Left kidney (tissue), 1 donor: ENCODE measurements at regions not wholly inside any gene's neighbourhood (a gene's known extent, or its start where the extent isn't known, plus 50 kb on each side); places are given as distances from the start of the nearest gene placed in this dataset.
"Not testable (repeated sequence)": the region's sequence is repeated elsewhere in the genome, so short reads cannot be mapped to it uniquely, and the experiment has no call there.

Source experiments
- DNase-seq: peaks from one replicate; pipeline ENCODE4 v3.0.0-alpha.2; 2013

DNA sequence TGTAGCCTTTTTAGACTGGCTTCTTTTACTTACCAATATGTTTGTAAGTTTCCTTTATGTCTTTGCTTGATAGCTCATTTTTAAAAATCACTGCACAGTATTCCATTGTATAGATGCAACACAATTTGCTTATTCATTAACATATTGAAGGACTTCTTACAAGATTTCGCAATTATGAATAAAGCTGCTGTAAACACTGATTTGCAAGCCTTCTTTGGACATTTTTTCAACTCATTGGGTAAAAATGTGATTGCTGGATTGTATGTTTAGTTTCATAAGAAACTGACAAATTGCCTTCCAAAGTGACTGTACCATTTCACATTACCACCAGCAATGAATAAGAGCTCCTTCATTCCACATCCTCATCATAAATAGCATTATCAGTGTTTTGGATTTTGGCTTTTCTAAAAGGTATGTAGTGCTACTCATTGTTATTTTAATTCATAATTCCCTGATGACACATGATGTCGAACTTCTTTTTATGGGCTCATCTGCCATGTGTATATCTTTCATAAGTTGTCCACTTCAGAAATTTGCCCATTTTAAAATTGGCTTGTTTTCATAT lies 80.7 kb downstream of the TFAP2B start:
- DNase-seq, result no peak

DNA sequence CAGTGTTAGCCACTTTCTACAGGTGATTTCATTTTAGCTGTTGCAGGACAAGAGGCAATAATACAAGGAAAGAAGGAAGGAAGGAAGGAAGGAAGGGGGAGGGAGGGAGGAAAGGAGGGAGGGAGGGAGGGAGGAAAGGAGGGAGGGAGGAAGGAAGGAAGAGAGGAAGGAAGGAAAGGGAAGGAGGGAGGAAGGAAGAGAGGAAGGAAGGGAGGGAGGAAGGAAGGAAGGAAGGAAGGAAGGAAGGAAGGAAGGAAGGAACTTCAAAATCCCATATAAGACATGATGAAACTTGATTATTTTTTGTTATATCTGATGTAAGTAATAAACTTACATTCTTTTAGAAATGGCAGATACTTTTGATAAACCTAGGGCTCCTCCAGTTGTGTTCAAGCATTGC lies 83.6 kb downstream of the TFAP2B start:
- DNase-seq, result no peak

DNA sequence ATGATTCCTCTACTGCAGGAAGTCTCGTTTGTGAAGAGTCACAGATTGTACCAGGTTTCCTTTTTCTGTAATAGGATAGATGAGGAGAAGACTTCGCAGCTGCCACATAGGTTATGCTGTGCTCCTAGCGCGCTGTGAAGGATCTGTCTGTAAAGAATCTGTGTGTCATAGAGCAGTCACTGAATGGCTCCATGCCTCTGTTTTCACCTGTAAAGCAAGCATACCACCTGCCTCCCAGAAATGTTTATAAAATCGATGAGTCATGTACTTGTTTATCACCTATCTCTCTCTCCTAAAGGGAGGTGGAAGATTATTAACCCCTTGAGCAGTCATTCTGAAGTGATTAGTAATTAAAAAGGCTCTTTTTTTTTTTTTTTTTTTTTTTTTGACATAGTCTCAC lies 86.6 kb downstream of the TFAP2B start:
- no peak for DNase-seq

DNA sequence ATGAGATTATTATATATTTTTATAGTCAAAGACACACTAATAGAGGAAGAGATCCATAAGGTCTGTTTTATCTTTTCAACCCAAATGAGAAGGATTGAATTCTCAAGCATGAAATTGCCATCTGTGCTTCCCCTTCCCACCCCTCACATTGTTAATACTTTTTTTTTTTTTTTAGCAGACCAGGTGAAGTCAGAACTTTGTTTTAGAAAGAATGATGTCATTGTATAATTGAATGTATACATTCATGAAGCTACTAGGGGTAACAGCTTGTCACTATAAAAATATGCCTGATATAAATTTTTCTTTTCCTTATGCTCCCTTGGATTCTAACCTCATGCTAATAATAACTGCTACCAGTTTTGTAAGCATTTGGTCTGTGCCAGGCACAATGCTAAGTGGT lies 88.9 kb downstream of the TFAP2B start:
- no peak for DNase-seq

DNA sequence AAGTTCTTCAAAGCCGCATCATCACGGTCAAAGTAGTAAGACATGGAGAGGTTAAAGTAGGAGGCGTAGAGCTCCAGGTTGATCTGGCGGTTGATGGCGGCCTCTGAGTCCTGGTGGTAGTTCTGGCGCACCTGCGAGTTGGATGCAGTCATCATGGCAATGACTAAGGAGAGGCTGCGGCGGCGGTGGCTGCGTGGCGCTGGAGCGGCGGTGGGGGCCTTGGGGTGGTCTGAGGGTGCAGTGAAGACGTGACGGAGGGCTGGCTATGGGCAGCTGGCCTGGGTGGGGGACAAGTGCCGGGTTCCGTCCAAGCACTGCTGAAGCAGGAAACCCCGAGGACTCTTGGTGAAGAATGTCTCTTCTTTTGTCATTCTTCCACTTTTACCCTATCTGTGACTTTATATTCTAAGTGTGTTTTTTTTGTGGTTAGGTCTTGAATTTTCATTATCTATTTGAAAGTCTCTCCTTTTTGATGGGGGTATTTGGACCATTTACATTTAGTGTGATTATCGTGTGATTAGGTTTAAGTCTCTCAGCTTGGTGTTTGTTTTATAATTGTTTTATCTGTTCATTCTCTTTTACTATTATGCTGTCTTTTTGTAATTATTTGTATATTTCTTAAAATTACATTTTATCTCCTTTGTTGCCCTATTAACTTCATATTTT lies 94.6 kb downstream of the TFAP2B start:
- no peak for DNase-seq

DNA sequence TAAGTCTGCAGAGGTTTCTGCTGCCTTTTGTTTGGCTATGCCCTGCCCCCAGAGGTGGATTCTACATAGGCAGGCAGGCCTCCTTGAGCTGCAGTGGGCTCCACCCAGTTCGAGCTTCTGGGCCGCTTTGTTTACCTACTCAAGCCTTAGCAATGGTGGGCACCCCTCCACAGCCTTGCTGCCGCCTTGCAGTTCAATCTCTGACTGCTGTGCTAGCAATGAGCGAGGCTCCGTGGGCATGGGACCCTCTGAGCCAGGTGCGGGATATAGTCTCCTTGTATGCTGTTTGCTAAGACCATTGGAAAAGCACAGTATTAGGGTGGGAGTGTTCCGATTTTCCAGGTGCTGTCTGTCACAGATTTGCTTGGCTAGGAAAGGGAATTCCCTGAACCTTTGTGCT lies 102.7 kb downstream of the TFAP2B start:
- DNase-seq, result not testable (repeated sequence)

DNA sequence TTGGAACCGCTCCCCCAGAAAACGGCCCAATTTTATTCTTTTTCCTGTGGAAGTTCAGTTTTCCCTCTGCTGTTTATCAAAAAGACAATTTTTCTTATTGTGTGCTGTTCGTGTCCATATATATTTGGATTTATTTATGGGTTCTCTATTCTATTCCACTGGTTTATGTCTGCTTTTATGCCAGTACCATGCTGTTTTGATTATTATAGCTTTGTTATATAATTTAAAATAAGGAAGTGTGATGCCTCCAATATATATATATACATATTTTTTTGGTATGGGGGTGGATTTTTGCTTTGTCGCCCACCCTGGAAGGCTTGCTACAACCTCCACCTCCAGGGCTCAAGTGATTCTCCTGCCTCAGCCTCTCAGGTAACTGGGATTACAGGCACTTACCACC lies 103.3 kb downstream of the TFAP2B start:
- no peak for DNase-seq

DNA sequence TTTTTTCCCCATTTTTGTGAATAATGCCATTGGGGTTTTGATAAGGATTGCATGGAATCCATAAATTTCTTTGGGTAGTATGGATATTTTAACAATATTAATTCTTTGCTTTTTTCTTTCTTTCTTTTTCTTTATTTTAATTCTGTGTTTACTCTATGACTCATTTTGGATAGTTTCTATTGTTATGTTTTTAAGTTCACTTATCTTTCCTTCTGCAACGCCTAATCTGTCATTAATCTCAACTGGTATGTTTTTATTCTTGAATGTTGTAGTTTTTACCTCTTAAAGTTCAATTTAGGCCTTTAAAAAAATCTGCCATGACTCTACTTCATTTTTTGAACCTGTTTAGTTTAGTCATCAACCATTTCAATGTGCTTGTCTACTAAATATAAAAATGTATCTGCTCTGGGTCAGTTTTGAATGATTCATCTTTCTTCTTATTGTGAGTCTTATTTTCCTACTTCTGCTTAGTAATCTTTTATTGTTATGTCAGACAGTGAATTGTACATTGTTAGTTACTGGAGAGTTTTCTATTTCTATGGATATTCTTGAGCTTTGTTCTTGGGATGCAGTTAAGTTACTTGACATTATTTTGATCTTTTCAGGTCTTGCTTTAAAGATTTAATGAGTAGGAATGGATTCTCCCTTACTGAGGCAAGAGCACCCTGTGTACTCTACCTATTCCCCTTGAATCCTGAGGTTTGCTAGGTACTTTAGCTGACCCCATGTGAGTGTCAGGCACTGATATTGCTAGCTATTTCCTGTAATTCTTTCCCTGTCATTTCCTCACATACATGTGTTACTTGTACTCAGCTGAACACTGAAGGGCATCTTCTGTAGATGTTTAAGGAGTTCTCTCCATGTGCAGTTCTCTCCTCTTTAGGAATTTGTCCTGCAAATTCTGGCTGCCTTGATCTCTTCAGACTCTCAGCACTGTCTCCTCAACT lies 104.2 kb downstream of the TFAP2B start:
- no peak for DNase-seq

DNA sequence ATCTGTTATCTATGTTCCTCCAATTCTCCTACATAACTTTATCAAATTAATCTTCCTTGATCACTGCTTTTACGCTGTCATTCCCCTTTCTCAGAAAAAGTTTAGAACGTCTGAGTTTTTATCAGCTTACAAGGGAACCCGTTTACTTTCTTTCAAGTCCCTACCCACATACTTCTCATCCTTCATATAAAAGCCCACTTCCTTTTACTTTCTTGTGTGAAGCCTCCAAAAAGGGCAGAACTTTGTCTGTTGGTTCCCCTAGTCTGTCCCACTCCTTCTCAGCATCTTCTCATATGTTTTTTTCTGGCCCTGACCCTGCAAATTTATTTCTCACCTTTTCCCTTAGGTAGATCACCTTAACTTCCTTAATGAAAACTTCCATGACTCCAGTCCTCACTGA lies 106.1 kb downstream of the TFAP2B start:
- DNase-seq, result no peak

DNA sequence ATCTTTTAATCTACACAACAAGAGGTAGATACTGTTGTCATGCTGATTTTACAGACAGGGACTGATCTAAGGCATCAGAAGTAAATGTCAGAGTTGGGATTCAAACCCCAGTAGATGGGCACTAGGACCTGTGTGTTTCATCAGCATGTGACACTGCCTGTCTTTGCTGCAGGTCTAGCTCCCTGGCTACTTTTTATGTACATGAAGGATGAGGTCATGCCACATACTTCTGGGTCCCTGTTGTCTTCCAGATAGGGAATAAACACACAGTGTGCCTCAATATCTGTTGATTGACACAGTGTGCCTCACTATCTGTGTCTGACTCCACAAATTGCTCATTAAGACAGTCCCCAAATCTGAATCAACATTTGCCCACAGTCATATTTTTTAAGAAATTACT lies 106.9 kb downstream of the TFAP2B start:
- no peak for DNase-seq

DNA sequence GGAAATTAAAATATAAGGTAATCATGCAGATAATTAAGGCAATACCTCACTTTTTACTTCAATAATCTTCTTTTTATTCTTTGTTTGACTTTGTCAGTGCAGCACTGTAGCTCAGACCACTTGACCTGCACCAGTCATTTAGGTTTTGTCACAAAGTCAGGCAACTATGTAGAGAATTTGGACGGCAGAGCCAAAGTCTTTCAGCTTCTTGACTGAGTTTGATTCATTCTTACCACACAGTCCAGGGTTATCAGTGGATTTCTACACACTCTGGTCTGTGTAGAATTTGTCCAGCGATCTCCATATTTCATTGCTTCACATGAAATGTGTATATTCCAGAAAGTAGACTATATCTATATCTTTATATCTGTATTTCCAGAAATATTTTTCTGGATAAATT lies 107.3 kb downstream of the TFAP2B start:
- DNase-seq, result no peak

DNA sequence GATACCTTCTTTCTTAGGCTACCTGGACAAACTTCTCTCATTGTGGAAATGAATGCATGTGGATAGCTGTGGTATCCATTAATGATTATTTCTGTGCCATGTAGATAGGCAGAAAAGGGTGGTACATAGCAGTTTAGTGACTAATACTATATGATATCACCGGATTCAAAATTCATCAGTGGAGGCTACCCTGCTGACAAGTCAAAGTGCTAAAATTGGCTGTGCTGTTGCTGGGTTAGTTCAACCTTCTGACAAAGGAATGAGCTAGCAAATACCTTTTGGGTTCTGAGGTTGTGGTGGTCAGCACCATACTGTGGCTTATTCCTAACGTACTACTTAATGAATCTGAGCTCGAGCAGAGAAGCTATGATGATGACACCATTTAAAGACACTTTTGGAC lies 109.1 kb downstream of the TFAP2B start:
- no peak for DNase-seq

DNA sequence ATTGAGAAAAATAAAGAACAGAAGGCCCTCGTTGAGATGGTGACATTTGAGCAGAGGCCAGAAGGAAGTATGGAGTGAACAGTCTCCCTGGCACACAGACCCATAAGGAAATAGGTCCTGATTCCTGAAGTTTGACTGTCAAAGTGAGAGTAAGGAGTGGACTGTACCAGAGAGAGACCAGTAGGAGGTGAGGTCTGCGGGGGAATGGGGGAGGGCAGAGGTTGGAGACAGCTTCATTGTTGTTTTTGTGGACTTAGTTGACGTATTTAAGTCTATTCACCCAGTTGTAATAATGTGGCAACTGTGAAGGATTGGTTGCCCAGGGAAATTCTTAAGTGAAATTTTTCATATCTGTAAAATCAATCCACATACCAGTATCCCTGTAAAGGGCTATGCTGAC lies 110.7 kb downstream of the TFAP2B start:
- DNase-seq, result no peak

DNA sequence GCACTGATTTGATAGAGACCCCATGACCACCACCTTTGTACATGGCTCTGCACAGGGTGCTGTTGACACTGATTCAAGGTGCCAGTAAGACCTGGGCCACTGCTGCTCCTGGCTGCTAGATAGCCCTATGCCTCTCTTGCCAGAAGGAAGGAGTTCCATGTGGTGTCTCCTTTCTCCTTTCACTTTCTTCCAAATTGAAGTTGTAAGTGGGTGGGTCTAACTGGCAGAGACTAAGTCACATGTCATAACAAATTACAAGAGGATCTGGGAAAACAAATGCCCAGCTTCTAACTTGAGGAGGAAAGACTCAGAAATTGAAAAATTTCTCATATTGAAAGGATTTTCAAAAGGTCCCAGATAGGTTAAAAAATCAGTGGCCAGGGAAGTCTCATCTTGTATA lies 116.8 kb downstream of the TFAP2B start:
- no peak for DNase-seq

DNA sequence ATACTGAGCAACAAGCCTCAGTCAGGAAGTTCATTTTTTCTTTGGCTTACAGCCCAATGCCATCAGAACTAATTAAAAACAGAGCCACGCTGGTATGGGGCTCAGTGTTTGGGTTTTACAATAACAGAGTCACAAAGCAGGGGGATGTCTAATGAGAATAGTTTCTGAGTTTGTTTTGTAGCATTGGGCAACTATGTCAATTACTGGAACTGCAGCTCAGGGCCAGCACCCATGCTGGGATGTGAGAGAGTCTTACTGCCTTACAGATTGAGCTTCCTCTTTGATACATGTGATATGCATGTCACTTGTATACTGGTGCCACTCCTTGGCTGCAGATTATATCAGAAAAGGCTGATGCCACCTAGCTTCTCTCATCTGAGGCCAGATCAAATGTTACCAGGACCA lies 117.6 kb downstream of the TFAP2B start:
- DNase-seq, result peak; percentile 21

DNA sequence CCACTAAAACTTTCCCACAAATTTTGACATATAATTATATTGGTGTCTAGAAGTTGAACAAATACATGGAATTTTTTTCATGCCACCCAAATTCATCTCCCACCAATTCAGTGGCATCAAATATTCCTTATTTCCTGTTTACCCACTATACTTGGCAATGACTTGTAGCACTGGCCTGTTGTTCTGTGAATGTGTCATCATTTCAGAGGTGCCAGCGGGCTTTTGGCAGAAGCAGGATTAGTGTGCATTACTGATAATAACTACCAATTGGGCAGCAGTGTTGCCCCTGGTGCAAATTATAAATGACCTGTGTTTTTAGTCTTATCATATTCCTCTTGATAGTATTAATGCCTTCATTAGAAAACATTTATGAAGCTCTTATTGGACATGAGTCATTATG lies 121.3 kb downstream of the TFAP2B start:
- no peak for DNase-seq

DNA sequence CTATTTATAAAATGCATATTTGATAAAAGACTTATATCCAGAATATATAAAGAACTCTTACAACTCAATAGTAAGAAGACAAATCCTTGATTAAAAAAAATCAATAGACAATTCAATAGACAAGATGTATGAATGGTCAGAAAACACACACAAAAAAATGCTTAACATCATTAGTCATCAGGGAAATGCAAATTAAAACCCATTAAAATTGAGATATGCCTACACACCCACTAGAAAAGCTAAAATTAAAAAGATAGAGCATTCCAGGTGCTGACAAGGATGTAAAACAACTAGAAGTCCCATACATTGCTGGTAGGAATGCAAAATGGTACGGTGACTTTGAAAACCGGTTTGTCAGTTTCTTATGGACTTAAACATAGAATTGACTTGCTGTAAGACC lies 127.1 kb downstream of the TFAP2B start:
- DNase-seq, result no peak

DNA sequence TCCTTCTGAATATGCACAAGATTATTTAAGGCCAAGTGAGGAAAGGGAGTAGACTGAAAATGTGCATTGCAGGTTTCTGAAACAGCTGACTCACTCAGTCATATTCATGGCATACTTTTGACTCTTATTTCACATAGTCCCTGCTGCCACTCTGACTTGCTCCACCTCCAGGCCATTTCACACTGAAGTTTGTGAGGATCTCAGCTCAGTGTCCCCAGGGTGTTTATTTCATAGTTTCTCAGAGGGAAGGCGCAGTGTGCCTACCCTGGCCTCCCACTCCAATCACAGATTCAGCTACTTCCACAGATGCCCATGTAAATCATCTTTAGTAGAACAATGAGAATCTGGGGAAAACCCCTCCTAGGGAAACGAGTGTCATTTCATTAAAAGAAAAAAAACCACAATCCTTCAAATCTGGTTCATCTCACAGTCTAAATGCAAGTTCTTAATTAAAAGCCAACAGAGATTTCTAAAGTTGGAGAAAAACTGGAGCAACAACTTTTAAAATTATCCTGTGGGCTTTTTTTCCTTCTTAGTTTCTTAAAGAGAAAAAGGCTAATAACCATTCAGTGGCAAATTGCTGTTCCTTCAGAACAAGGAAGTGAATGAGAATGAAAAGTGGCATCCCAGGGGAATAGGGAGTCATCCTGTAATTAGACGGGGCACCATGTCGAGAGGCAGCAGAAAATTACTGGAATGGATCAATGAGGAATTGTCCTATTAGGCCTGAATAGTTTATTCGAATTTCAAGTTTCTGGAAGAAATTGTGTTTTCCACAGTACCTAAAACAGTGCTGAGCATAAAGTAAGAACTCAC lies 133.6 kb downstream of the TFAP2B start:
- no peak for DNase-seq

DNA sequence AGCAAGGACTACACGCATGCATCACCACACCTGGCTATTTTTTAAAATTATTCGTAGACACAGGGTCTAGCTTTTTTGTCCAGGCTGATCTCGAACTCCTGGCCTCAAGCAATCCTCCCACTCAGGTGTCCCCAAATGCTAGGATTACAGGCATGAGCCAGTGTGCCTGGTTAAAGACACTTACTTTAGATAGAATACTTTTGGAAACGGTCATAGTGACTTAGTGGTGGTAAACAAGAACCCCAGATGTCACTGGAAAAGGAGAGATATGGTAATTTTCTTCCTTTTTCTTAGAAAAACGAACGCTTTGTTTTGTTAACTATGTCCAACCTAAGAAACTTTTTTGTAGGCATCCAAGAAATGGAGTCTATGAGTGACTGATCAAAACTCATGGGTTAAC lies 137.3 kb downstream of the TFAP2B start:
- DNase-seq, result no peak

DNA sequence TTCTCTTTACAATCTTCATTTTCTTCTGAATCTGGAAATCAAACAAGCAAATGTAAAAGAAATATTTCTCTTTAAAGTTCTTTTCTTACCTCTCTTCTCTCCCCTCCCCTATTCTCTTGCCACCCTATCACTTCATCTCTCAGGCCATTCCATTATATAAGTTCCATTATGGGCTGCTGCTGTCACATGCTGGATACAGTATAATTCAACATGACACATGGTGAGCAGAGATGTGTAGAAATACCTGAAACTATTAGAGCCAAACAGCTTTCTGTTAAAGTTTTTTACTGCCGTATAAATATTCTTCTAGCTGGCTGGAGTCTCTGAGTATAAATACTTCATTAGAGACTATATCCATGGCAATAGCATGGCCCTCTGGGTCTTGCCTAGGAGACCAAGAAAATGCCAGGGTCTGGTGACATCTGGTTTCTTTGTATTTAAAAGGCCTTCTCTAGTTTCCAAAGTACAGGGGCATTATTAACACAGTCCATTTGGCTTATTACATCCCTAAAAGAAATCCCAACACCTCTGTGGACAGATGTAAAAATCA lies 139.6 kb downstream of the TFAP2B start:
- DNase-seq, result no peak

DNA sequence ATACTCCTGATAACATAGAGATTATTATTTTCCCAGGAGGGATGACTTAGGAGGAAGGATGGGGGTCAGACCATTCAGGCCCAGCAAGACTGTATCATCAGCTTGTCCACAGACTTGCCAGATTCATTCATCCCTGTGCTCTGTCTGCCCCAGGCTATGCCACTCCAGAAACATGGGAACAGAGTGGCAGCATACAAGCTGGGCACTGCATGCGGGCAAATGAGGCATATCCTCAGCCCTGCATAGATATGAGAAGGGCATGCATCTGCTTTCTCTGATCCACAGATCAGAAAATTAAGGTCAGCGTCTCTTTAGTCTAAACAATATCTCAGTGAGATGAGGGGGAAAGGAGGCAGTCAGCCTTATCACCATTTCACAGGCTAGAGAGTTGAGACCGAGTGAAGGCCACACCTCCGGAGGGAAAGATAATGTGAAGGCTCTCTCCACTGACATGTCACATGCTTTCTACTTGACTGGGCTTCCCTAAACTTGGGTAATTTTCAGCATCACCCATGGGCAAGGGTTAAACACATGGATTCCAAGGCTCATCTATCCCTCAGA lies 140.5 kb downstream of the TFAP2B start:
- no peak for DNase-seq

DNA sequence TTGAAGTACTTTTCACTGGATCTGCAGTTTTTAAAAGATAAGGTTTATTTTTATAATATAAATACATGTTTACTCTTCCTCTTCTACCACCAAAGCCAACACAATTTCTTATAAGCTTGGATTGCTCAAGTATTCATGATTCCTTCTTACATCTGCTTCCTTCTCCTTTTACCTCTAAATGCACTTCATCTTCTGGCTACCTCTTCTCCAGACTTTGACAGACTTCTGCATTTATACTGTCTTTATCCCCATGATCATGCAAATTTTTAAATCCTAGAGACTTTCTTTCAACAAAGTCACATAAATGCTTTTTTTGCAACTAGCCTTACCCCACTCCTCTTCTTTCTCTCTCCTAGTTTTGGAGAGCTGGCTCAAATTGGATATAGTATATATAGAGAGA lies 142.9 kb downstream of the TFAP2B start:
- no peak for DNase-seq
